GM23338 (cell line): ENCODE measurements at regions not wholly inside any gene's neighbourhood (a gene's known extent, or its start where the extent isn't known, plus 50 kb on each side); places are given as distances from the start of the nearest gene placed in this dataset.
A peak's percentile ranks its signal among the peaks of the same experiment; 100 is the strongest.

Experiments
- ATAC-seq: fragments of 200-7000 bp; cut with Tn5 transposase; 3 replicates; pipeline ENCODE4 v1.9.1; 2020
- DNase-seq: peaks from one replicate; pipeline ENCODE4 v3.0.0-alpha.2; 2015; ENCODE audit warnings: low spot score
- H2AFZ ChIP-seq: fragments of 200-600 bp; sonication (generic); 2 replicates; pipeline ENCODE4 v1.8.0; 2016; ENCODE audit warnings: antibody characterized with exemption, mild to moderate bottlenecking, moderate library complexity
- H3F3A ChIP-seq: fragments of 200-600 bp; sonication (generic); replicated peaks from 2 replicates; pipeline ENCODE4 v1.8.0; 2017; ENCODE audit warnings: antibody characterized with exemption, mixed run types, low read depth
- H3K27ac ChIP-seq: fragments of 200-600 bp; sonication (generic); 2 replicates; pipeline ENCODE4 v1.6.1; 2016; ENCODE audit warnings: low read depth
- H3K27me3 ChIP-seq: fragments of 200-600 bp; sonication (generic); 2 replicates; pipeline ENCODE4 v1.8.0; 2016; ENCODE audit warnings: mild to moderate bottlenecking, mixed run types, moderate library complexity; ENCODE audit not compliant: insufficient read depth
- H3K36me3 ChIP-seq: fragments of 200-600 bp; sonication (generic); 2 replicates; pipeline ENCODE4 v1.8.0; 2016; ENCODE audit warnings: mild to moderate bottlenecking; ENCODE audit not compliant: insufficient read depth
- H3K4me1 ChIP-seq: fragments of 200-600 bp; sonication (generic); 2 replicates; pipeline ENCODE4 v1.8.0; 2016; ENCODE audit warnings: mild to moderate bottlenecking, moderate library complexity; ENCODE audit not compliant: insufficient read depth
- H3K4me2 ChIP-seq: fragments of 200-600 bp; sonication (generic); 2 replicates; pipeline ENCODE4 v1.7.1; 2017; ENCODE audit warnings: mixed run types
- H3K4me3 ChIP-seq: fragments of 200-600 bp; sonication (generic); 2 replicates; pipeline ENCODE4 v1.6.1; 2016; ENCODE audit warnings: mixed run types
- H3K79me2 ChIP-seq: fragments of 200-600 bp; sonication (generic); replicated peaks from 2 replicates; pipeline ENCODE4 v1.8.0; 2017; ENCODE audit warnings: mild to moderate bottlenecking; ENCODE audit not compliant: insufficient read depth
- H3K9me2 ChIP-seq: fragments of 200-600 bp; sonication (generic); 2 replicates; pipeline ENCODE4 v1.8.0; 2017; ENCODE audit not compliant: insufficient read depth
- H4K20me1 ChIP-seq: fragments of 200-600 bp; sonication (generic); replicated peaks from 2 replicates; pipeline ENCODE4 v1.8.0; 2017; ENCODE audit warnings: mild to moderate bottlenecking; ENCODE audit not compliant: insufficient read depth
- H3K27ac Mint-ChIP-seq: 2 replicates; pipeline ENCODE4 v1.8.0; 2020; ENCODE audit warnings: inconsistent platforms, mild to moderate bottlenecking, moderate library complexity, mixed read lengths
- H3K27me3 Mint-ChIP-seq: 3 replicates; pipeline ENCODE4 v1.8.0; 2022; ENCODE audit warnings: low read depth, mild to moderate bottlenecking, moderate library complexity, mixed read lengths, inconsistent platforms; ENCODE audit not compliant: insufficient read depth, poor library complexity
- H3K36me3 Mint-ChIP-seq: 3 replicates; pipeline ENCODE4 v1.8.0; 2021; ENCODE audit warnings: low read depth, mild to moderate bottlenecking, inconsistent platforms, moderate library complexity, mixed read lengths
- H3K4me1 Mint-ChIP-seq: 3 replicates; pipeline ENCODE4 v1.8.0; 2020; ENCODE audit warnings: mild to moderate bottlenecking, inconsistent platforms, mixed read lengths
- H3K4me3 Mint-ChIP-seq: 3 replicates; pipeline ENCODE4 v1.8.0; 2021; ENCODE audit warnings: moderate library complexity, mild to moderate bottlenecking, inconsistent platforms, mixed read lengths
- H3K9me3 Mint-ChIP-seq: 3 replicates; pipeline ENCODE4 v1.8.0; 2020; ENCODE audit warnings: moderate library complexity, mild to moderate bottlenecking, inconsistent platforms, mixed read lengths
- CREB1 ChIP-seq: fragments of 250-450 bp; sonication (Bioruptor Pico); IDR thresholded peaks from 2 replicates; pipeline ENCODE4 v1.5.0; 2020; ENCODE audit warnings: low read depth, mild to moderate bottlenecking, moderate library complexity
- ETS1 ChIP-seq: IDR thresholded peaks from 2 replicates; pipeline ENCODE4 v1.6.1; 2016; ENCODE audit warnings: antibody characterized with exemption
- EZH2 ChIP-seq: fragments of 200-600 bp; sonication (generic); IDR thresholded peaks from one replicate; pipeline ENCODE4 v1.8.0; 2017; ENCODE audit warnings: antibody characterized with exemption, mild to moderate bottlenecking, low read depth; ENCODE audit not compliant: unreplicated experiment
- EZH2phosphoT487 ChIP-seq: fragments of 200-600 bp; sonication (generic); IDR thresholded peaks from one replicate; pipeline ENCODE4 v1.8.1; 2018; ENCODE audit warnings: antibody characterized with exemption; ENCODE audit not compliant: unreplicated experiment
- JUNB ChIP-seq: IDR thresholded peaks from one replicate; pipeline ENCODE4 v1.6.1; 2016; ENCODE audit warnings: antibody characterized with exemption; ENCODE audit not compliant: unreplicated experiment
- NANOG ChIP-seq: IDR thresholded peaks from 2 replicates; pipeline ENCODE4 v1.6.1; 2016; ENCODE audit warnings: antibody characterized with exemption, borderline replicate concordance
- POLR2AphosphoS5 ChIP-seq: IDR thresholded peaks from 2 replicates; pipeline ENCODE4 v1.6.1; 2016; ENCODE audit warnings: antibody characterized with exemption, low read depth
- STAT1 ChIP-seq: IDR thresholded peaks from one replicate; pipeline ENCODE4 v1.6.1; 2016; ENCODE audit warnings: antibody characterized with exemption; ENCODE audit not compliant: unreplicated experiment
- ZNF114 ChIP-seq: fragments of 250-450 bp; sonication (Bioruptor Pico); IDR thresholded peaks from 2 replicates; pipeline ENCODE4 v1.5.0; 2020; ENCODE audit warnings: mild to moderate bottlenecking, moderate library complexity
- ZNF331 ChIP-seq: fragments of 250-450 bp; sonication (Bioruptor Pico); IDR thresholded peaks from 2 replicates; pipeline ENCODE4 v1.5.0; 2020; ENCODE audit warnings: low read depth, mild to moderate bottlenecking, moderate library complexity
- ZNF462 ChIP-seq: fragments of 250-450 bp; sonication (Bioruptor Pico); IDR thresholded peaks from 2 replicates; pipeline ENCODE4 v1.5.0; 2020; ENCODE audit warnings: mild to moderate bottlenecking, moderate library complexity
- TF ChIP-seq, protein P1 (sequence below): IDR thresholded peaks from one replicate; pipeline ENCODE4 v1.6.1; 2018; ENCODE audit warnings: antibody characterized with exemption; ENCODE audit not compliant: unreplicated experiment
- TF ChIP-seq, protein P2 (sequence below), 2 experiments: fragments of 200-600 bp in 1 of 2; sonication (generic) in 1 of 2; conservative IDR thresholded peaks; 2 replicates each; pipeline versions ENCODE4 v1.5.1 to v1.6.1; 2016 to 2017; ENCODE audit warnings: antibody characterized with exemption in 2 of 2, low read depth in 2 of 2, mild to moderate bottlenecking in 2 of 2, moderate library complexity in 1 of 2

DNA sequence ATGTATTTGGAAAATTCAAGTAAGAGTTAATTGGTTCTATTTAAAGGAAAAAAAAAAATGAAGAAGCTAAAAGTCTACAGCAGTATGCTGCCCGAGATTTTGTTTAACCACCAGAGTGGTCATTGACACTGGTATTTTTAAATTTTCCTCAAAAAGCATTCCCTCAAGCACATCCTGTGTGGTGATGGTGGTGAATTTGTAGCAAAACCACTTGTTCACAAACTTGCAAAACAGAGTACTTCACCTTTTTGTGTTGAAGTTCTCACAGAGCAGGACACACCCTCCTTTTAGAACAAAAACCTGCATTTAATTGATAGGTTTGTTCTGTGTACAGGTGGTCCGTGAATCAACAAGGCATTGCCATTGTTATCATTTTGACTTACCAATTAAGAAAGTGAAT, 374.2 kb downstream of the EFNA5 start:
- no peak overlapping the region for H3K4me3 Mint-ChIP-seq
- H3K4me1 Mint-ChIP-seq, result peaks cover 19% of the 10 kb centered on the region
- H3K4me1 ChIP-seq, result peaks cover 7% of the 10 kb centered on the region; the same call in 1 of the 2 replicates
- H3K4me3 ChIP-seq, result no peak overlapping the region
- H3K9me3 Mint-ChIP-seq, result no peaks in the 10 kb centered on the region
- H4K20me1 ChIP-seq, result no peaks in the 10 kb centered on the region
- H2AFZ ChIP-seq, result peak overlapping the region; percentile 23; the same call in 1 of the 2 replicates
- H3K79me2 ChIP-seq, result no peaks in the 10 kb centered on the region
- no peak overlapping the region for H3K27ac Mint-ChIP-seq
- no peak overlapping the region for H3K27ac ChIP-seq
- H3K27me3 Mint-ChIP-seq, result no peaks in the 10 kb centered on the region
- H3F3A ChIP-seq, result no peaks in the 10 kb centered on the region
- peaks cover 4% of the 10 kb centered on the region; the same call in 1 of the 2 replicates for H3K9me2 ChIP-seq
- no peaks in the 10 kb centered on the region for H3K36me3 Mint-ChIP-seq
- ATAC-seq (no peak), DNase-seq (no peak)
- no peaks in the 10 kb centered on the region for H3K36me3 ChIP-seq
- H3K4me2 ChIP-seq, result no peak overlapping the region
- TF ChIP-seq EZH2phosphoT487 (no peak), ETS1 (no peak), STAT1 (no peak), NANOG (no peak), CREB1 (CRISPR knock-in tag) (no peak), EZH2 (no peak), JUNB (no peak), POLR2AphosphoS5 (no peak), ZNF114 (CRISPR knock-in tag) (no peak), ZNF462 (CRISPR knock-in tag) (no peak), ZNF331 (CRISPR knock-in tag) (no peak)
- TF ChIP-seq, protein P1, sequence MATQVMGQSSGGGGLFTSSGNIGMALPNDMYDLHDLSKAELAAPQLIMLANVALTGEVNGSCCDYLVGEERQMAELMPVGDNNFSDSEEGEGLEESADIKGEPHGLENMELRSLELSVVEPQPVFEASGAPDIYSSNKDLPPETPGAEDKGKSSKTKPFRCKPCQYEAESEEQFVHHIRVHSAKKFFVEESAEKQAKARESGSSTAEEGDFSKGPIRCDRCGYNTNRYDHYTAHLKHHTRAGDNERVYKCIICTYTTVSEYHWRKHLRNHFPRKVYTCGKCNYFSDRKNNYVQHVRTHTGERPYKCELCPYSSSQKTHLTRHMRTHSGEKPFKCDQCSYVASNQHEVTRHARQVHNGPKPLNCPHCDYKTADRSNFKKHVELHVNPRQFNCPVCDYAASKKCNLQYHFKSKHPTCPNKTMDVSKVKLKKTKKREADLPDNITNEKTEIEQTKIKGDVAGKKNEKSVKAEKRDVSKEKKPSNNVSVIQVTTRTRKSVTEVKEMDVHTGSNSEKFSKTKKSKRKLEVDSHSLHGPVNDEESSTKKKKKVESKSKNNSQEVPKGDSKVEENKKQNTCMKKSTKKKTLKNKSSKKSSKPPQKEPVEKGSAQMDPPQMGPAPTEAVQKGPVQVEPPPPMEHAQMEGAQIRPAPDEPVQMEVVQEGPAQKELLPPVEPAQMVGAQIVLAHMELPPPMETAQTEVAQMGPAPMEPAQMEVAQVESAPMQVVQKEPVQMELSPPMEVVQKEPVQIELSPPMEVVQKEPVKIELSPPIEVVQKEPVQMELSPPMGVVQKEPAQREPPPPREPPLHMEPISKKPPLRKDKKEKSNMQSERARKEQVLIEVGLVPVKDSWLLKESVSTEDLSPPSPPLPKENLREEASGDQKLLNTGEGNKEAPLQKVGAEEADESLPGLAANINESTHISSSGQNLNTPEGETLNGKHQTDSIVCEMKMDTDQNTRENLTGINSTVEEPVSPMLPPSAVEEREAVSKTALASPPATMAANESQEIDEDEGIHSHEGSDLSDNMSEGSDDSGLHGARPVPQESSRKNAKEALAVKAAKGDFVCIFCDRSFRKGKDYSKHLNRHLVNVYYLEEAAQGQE, result no peak
- TF ChIP-seq, protein P2, sequence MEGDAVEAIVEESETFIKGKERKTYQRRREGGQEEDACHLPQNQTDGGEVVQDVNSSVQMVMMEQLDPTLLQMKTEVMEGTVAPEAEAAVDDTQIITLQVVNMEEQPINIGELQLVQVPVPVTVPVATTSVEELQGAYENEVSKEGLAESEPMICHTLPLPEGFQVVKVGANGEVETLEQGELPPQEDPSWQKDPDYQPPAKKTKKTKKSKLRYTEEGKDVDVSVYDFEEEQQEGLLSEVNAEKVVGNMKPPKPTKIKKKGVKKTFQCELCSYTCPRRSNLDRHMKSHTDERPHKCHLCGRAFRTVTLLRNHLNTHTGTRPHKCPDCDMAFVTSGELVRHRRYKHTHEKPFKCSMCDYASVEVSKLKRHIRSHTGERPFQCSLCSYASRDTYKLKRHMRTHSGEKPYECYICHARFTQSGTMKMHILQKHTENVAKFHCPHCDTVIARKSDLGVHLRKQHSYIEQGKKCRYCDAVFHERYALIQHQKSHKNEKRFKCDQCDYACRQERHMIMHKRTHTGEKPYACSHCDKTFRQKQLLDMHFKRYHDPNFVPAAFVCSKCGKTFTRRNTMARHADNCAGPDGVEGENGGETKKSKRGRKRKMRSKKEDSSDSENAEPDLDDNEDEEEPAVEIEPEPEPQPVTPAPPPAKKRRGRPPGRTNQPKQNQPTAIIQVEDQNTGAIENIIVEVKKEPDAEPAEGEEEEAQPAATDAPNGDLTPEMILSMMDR (conservative IDR thresholded peaks at IDR 0.05; ENCODE audit: low read depth in 2 of 2), result no peak
- no peaks in the 10 kb centered on the region for H3K27me3 ChIP-seq
